ENCODE measurements at regions not wholly inside any gene's neighbourhood (a gene's known extent, or its start where the extent isn't known, plus 50 kb on each side); places are given as distances from the start of the nearest gene placed in this dataset.

DNA sequence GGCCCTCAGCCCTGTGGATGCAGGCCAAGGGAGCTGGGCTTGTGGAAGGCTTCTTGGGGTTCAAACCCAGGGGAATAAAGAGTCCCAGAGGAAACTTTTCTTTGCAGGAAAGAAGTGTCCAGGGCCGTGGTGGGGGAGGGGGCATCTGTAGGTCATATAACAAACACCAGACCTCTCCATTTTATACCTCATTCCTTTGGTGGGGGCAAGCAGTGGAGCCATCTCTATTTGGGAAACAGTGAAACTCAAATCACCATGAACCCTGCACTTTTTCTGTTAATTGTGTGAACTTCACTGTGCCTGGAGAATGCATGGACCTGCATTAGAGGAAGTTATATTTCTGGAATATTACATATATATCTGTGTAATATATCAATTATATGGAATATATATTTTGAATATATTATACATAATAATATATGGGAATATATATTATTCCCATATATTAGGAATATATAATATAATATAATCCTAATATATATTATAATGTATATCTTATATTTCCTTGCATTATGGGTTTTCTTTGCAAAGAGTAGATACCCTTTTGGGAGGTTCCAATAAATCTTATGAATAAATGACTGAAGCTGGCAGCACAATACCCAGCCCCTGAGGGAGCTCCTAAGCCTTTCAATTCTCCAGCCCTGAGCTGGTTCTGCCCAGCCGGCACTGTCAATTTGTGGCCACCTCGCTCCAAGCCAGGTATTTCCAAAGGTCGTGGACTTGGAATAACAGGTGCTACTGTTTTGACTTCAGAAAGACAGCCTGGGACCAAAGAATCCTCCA is 97.7 kb upstream of the PKDCC start:
- TF ChIP-seq, protein P1, sequence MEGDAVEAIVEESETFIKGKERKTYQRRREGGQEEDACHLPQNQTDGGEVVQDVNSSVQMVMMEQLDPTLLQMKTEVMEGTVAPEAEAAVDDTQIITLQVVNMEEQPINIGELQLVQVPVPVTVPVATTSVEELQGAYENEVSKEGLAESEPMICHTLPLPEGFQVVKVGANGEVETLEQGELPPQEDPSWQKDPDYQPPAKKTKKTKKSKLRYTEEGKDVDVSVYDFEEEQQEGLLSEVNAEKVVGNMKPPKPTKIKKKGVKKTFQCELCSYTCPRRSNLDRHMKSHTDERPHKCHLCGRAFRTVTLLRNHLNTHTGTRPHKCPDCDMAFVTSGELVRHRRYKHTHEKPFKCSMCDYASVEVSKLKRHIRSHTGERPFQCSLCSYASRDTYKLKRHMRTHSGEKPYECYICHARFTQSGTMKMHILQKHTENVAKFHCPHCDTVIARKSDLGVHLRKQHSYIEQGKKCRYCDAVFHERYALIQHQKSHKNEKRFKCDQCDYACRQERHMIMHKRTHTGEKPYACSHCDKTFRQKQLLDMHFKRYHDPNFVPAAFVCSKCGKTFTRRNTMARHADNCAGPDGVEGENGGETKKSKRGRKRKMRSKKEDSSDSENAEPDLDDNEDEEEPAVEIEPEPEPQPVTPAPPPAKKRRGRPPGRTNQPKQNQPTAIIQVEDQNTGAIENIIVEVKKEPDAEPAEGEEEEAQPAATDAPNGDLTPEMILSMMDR (IDR thresholded peaks at IDR 0.05; ENCODE audit: low read depth, low read length, missing input control): no peak
- TF ChIP-seq TAF1 (conservative IDR thresholded peaks at IDR 0.05) (no peak), FOXA2 (IDR thresholded peaks at IDR 0.05) (no peak), RAD21 (IDR thresholded peaks at IDR 0.05) (no peak), GABPA (IDR thresholded peaks at IDR 0.05 in 1 of 2, conservative IDR thresholded peaks at IDR 0.05 in 1 of 2) (no peak), JUND (IDR thresholded peaks at IDR 0.05) (no peak), SP1 (IDR thresholded peaks at IDR 0.05) (no peak), NR2F2 (IDR thresholded peaks at IDR 0.05) (no peak), EGR1 (IDR thresholded peaks at IDR 0.05; ENCODE audit: low read depth in 2 of 2) (no peak)
- TF ChIP-seq, protein P2, sequence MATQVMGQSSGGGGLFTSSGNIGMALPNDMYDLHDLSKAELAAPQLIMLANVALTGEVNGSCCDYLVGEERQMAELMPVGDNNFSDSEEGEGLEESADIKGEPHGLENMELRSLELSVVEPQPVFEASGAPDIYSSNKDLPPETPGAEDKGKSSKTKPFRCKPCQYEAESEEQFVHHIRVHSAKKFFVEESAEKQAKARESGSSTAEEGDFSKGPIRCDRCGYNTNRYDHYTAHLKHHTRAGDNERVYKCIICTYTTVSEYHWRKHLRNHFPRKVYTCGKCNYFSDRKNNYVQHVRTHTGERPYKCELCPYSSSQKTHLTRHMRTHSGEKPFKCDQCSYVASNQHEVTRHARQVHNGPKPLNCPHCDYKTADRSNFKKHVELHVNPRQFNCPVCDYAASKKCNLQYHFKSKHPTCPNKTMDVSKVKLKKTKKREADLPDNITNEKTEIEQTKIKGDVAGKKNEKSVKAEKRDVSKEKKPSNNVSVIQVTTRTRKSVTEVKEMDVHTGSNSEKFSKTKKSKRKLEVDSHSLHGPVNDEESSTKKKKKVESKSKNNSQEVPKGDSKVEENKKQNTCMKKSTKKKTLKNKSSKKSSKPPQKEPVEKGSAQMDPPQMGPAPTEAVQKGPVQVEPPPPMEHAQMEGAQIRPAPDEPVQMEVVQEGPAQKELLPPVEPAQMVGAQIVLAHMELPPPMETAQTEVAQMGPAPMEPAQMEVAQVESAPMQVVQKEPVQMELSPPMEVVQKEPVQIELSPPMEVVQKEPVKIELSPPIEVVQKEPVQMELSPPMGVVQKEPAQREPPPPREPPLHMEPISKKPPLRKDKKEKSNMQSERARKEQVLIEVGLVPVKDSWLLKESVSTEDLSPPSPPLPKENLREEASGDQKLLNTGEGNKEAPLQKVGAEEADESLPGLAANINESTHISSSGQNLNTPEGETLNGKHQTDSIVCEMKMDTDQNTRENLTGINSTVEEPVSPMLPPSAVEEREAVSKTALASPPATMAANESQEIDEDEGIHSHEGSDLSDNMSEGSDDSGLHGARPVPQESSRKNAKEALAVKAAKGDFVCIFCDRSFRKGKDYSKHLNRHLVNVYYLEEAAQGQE (IDR thresholded peaks at IDR 0.05): no peak
- TF ChIP-seq, protein P3, sequence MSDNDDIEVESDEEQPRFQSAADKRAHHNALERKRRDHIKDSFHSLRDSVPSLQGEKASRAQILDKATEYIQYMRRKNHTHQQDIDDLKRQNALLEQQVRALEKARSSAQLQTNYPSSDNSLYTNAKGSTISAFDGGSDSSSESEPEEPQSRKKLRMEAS (IDR thresholded peaks at IDR 0.05): no peak
